ENCODE measurements at regions not wholly inside any gene's neighbourhood (a gene's known extent, or its start where the extent isn't known, plus 50 kb on each side); places are given as distances from the start of the nearest gene placed in this dataset.

DNA sequence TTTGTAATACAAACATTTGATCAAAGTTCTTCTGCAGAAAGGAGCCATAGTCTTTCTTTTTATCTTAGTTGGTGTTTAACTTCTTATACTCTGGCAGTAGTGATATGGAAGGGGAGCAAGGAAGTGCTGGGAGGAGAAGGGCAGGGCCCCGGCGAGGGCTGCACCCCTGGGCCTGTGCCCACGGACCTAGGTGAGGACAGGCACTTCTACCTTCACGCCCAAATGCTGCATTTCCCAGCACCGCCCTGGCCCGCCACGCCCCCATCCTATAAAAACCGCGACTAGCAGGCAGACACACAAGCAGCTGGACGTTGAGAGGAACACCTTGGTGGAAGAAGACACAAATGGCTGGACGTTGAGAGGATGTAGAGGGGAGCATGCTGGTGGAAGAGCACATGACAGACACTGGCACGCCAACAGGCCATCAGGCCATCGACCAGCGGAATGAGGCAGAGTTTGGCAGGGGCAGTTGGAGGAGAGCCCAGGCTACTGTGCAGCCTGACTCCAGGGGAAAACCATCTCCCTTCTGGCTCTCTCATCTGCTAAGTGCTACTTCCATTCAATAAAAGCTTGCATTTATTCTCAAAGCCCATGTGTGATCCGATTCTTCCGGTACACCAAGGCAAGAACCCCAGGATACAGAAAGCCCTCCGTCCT, 81.5 kb upstream of the C9orf72 start:
- Histone ChIP-seq H3K4me2 (ENCODE audit: insufficient read depth in 1 of 2, low read depth in 2 of 2, low read length in 2 of 2) (no peak overlapping the region), H2BK15ac (ENCODE audit: low read length) (no peak overlapping the region), H2BK12ac (ENCODE audit: low read depth, low read length) (no peak overlapping the region), H3K9ac (replicated peaks in 1 of 4; ENCODE audit: extremely low read depth in 1 of 4, low read depth in 3 of 4, low read length in 3 of 4) (no peak overlapping the region), H4K20me1 (replicated peaks in 1 of 2; ENCODE audit: control insufficient read depth in 1 of 2, insufficient read depth in 2 of 2, low read length in 2 of 2) (no peaks in the 10 kb centered on the region), H3K23ac (ENCODE audit: insufficient read length) (no peak overlapping the region), H4K91ac (replicated peaks; ENCODE audit: insufficient read length, low read length) (no peak overlapping the region), H2BK20ac (ENCODE audit: low read length) (no peak overlapping the region), H3K27me3 (replicated peaks in 1 of 4; ENCODE audit: control insufficient read depth in 3 of 4, extremely low read depth in 1 of 4, insufficient read depth in 3 of 4, low read length in 3 of 4) (no peaks in the 10 kb centered on the region), H2AFZ (ENCODE audit: low read length) (peak overlapping the region; percentile 48; the same call in 1 of the 2 replicates), H3K36me3 (ENCODE audit: control insufficient read depth in 2 of 4, insufficient read depth in 4 of 4, low read length in 3 of 4) (no peaks in the 10 kb centered on the region), H3K18ac (ENCODE audit: extremely low read depth, low read length) (no peak overlapping the region), H2AK5ac (ENCODE audit: low read depth, low read length) (no peak overlapping the region), H3K4ac (replicated peaks; ENCODE audit: insufficient read length, low read depth, low read length) (no peak overlapping the region), H3K79me1 (ENCODE audit: low read depth, low read length) (no peaks in the 10 kb centered on the region), H3K9me3 (ENCODE audit: insufficient read depth in 2 of 2, low read depth in 1 of 2, low read length in 1 of 2) (no peaks in the 10 kb centered on the region), H3K4me3 (ENCODE audit: extremely low read depth in 1 of 4, insufficient read depth in 2 of 4, low read depth in 3 of 4, low read length in 4 of 4) (no peak overlapping the region), H3K27ac (ENCODE audit: low read depth, low read length) (no peak overlapping the region), H3K4me1 (replicated peaks in 1 of 4; ENCODE audit: control insufficient read depth in 3 of 4, insufficient read depth in 4 of 4, low read length in 3 of 4) (no peaks in the 10 kb centered on the region; a peak in 1 of 7 replicates), H2BK5ac (ENCODE audit: low read depth, low read length) (no peak overlapping the region), H3K56ac (replicated peaks; ENCODE audit: insufficient read length, low read depth, low read length) (no peak overlapping the region), H3K79me2 (ENCODE audit: control insufficient read depth in 1 of 2, insufficient read depth in 2 of 2, low read length in 2 of 2) (no peaks in the 10 kb centered on the region), H3K14ac (ENCODE audit: insufficient read length) (no peak overlapping the region), H4K5ac (ENCODE audit: insufficient read length, low read depth, low read length) (no peak overlapping the region), H3K23me2 (ENCODE audit: low read depth, low read length) (no peaks in the 10 kb centered on the region), H2BK120ac (replicated peaks; ENCODE audit: low read depth, low read length) (no peak overlapping the region), H4K8ac (ENCODE audit: extremely low read depth, insufficient read depth, low read length) (no peak overlapping the region)
- no peak for DNase-seq (ENCODE audit: low read depth in 1 of 2, low spot score in 2 of 2)
- no peak for FAIRE-seq
- ChIA-PET POLR2A (ENCODE audit: partially characterized antibody) (no interaction called here), CTCF (ENCODE audit: partially characterized antibody) (interaction anchor here (1.7 kb wide), 1 partner anchor 13 kb away, joined by 5 read pairs; no protein-coding TSS in a partner anchor)
- WGBS, 2 experiments (ENCODE audit: extremely low coverage in 1 of 2, insufficient coverage in 1 of 2, insufficient read length in 1 of 2, insufficient replicate concordance in 2 of 2, low coverage in 1 of 2, low lambda C conversion rate in 2 of 2, missing lambda C conversion rate in 1 of 2): 80% methylated on average over 16 of the region's 17 CpGs; no CpG with 5 or more reads in 1 of the 2 experiments
- TF ChIP-seq SP4 (IDR thresholded peaks at IDR 0.05; ENCODE audit: low read length) (no peak), KDM4A (IDR thresholded peaks at IDR 0.05; ENCODE audit: low read depth, low read length, severe bottlenecking) (no peak), TEAD4 (IDR thresholded peaks at IDR 0.05; ENCODE audit: low read depth, low read length) (no peak), NANOG (IDR thresholded peaks at IDR 0.05; ENCODE audit: insufficient read depth, low read depth, low read length, poor library complexity, severe bottlenecking) (no peak), ZNF274 (IDR thresholded peaks at IDR 0.05; ENCODE audit: borderline replicate concordance, extremely low read depth, low read length) (no peak), USF2 (IDR thresholded peaks at IDR 0.05; ENCODE audit: low read length) (no peak), CHD2 (IDR thresholded peaks at IDR 0.05; ENCODE audit: low read length) (no peak), TAF7 (optimal IDR thresholded peaks at IDR 0.05; ENCODE audit: borderline replicate concordance, low read depth, low read length) (no peak)
- TF ChIP-seq, protein P1, sequence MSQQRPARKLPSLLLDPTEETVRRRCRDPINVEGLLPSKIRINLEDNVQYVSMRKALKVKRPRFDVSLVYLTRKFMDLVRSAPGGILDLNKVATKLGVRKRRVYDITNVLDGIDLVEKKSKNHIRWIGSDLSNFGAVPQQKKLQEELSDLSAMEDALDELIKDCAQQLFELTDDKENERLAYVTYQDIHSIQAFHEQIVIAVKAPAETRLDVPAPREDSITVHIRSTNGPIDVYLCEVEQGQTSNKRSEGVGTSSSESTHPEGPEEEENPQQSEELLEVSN (IDR thresholded peaks at IDR 0.05): no peak
